GM18907 (cell line): ENCODE measurements at regions not wholly inside any gene's neighbourhood (a gene's known extent, or its start where the extent isn't known, plus 50 kb on each side); places are given as distances from the start of the nearest gene placed in this dataset.

ENCODE experiments used
- ATAC-seq: cut with Tn5 transposase; IDR thresholded peaks from one replicate; pipeline ENCODE4 v1.9.1; 2021; ENCODE audit warnings: mild to moderate bottlenecking, moderate library complexity; ENCODE audit not compliant: unreplicated experiment

DNA sequence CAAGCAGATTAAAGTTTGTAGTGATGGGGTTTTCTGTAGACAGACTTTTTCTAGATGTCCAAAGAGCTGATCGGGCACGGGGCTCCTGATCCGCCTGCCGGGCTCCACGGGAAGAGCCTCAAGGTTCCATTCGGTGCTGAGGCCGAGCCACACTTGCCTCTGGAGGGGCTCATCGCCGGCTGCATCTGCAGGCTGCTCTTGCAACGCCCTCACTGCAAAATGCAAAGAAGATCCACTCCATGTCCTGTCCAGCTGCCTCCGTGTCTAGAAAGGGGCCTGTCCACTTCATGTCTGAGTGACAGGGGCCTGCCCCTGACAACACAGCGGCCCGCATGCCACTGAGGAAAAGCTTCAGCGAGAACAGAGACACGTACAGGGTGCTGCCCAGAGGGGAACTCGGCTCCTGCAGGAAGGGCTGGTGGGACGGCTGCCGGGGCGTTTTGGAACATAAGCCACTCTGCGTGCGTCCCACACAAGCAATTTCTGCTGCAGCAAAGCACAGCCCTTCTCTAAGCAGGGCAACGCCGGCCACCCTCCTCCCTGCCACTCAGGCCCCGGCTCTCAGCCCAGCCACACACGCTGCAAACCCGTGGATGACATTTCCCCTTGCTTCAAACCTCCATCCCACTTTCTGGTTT lies 53.6 kb upstream of the CTDP1 start:
- no peak for ATAC-seq

DNA sequence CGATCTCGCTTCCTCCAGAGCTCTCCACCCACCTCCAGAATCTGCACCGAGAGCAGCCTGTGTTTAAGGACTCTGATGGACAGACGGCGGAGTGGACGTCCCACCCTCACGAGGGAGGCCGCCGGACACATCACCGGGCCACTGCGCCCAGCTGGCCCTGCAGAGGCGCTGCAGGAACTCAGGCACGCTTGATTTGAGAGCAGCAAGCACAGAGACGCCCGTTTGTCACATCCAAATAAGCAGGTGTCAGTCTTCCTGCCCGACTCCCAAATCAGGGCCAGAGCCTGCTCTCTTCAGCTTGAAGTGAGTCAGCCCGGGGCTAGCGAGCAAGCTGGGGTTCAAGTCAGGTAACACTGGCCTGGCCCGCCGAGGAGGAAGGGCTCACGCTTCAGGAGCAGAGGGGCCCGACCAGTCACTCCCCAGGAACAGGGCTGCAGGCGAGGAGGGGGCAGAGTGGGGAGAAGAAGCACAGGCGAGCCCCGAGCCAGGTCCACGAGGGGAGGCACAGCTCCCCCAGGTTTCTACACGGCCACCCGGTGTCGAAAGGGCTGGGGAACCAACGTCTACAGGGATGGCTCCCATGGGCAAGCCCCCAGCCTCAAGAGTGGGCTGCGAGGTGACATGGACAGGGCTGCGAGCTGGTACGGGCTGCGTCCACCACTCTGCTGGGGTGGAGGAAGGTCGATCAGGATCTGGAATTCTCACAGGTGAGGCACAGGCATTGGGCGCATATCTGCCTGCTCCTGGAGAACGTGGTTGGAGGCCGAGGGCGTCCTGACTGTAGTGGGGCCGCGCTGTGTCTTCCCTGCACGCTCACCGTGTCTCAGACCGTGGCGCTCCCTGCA lies 52.5 kb upstream of the CTDP1 start:
- ATAC-seq: no peak

GRCh38 chr18:79627750-79628294 lies 51.8 kb upstream of the CTDP1 start:
- no peak for ATAC-seq

GRCh38 chr18:79628416-79629248 lies 51.0 kb upstream of the CTDP1 start:
- no peak for ATAC-seq

GRCh38 chr18:79629249-79629558 lies 50.4 kb upstream of the CTDP1 start:
- no peak for ATAC-seq

DNA sequence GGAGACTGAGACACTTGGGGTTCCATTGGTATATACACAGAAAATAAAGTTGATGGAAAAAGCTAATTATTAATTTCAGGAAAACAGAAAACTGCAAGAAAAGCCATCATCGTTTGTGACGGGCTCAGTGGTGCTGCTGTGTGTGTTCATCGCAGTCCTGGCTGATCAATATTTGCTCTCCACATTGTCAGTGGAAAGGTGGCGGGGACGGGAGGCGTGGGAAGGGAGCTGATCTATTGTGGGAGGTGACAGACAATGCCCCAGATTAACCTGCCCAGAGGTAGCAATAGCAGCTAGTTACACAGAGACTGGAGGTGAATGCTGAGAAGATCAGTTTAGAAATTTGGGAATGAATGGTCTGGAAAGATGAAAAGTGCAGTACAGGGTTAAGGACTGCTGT lies 50.0 kb upstream of the CTDP1 start:
- no peak for ATAC-seq
